Loucy (cell line): ENCODE measurements at regions not wholly inside any gene's neighbourhood (a gene's known extent, or its start where the extent isn't known, plus 50 kb on each side); places are given as distances from the start of the nearest gene placed in this dataset.

Experiments
- EZH2phosphoT487 ChIP-seq: fragments of 200-600 bp; IDR thresholded peaks from 2 replicates; pipeline ENCODE4 v1.6.1; 2018; ENCODE audit warnings: antibody characterized with exemption, mild to moderate bottlenecking, moderate library complexity, borderline replicate concordance
- TF ChIP-seq, protein P1 (sequence below): fragments of 200-600 bp; sonication (generic); conservative IDR thresholded peaks from 2 replicates; pipeline ENCODE4 v1.5.1; 2014; ENCODE audit warnings: mild to moderate bottlenecking, antibody characterized with exemption, low read length

DNA sequence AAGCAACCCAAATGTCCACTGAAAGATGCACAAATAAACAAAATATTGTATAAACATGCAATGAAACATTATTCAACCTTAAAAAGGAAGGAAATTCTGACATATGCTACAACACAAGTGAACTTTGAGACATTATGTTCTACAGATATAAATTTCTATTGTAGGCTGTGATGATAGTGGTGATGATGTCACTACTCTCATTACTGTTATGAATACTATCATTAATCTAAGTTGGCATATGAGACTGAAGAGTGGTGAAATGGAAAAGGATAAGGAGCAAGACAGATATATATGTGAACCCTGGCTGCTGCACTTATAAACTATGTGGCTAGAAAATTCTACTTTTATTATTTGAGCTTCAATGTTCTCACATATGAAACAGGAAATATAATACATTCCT is 360.2 kb downstream of the TFAP2A start:
- TF ChIP-seq, protein P1, sequence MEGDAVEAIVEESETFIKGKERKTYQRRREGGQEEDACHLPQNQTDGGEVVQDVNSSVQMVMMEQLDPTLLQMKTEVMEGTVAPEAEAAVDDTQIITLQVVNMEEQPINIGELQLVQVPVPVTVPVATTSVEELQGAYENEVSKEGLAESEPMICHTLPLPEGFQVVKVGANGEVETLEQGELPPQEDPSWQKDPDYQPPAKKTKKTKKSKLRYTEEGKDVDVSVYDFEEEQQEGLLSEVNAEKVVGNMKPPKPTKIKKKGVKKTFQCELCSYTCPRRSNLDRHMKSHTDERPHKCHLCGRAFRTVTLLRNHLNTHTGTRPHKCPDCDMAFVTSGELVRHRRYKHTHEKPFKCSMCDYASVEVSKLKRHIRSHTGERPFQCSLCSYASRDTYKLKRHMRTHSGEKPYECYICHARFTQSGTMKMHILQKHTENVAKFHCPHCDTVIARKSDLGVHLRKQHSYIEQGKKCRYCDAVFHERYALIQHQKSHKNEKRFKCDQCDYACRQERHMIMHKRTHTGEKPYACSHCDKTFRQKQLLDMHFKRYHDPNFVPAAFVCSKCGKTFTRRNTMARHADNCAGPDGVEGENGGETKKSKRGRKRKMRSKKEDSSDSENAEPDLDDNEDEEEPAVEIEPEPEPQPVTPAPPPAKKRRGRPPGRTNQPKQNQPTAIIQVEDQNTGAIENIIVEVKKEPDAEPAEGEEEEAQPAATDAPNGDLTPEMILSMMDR: no peak
- no peak for TF ChIP-seq EZH2phosphoT487
